SU-DHL-6 (cell line): ENCODE measurements at regions not wholly inside any gene's neighbourhood (a gene's known extent, or its start where the extent isn't known, plus 50 kb on each side); places are given as distances from the start of the nearest gene placed in this dataset.

ENCODE experiments used
- EZH2phosphoT487 ChIP-seq: fragments of 200-600 bp; sonication (generic), shearing (Covaris generic); conservative IDR thresholded peaks from 2 replicates; pipeline ENCODE4 v1.6.1; 2018; ENCODE audit warnings: mild to moderate bottlenecking, antibody characterized with exemption, low read length, moderate library complexity, mixed read lengths
- TF ChIP-seq, protein P1 (sequence below): fragments of 200-600 bp; sonication (generic); IDR thresholded peaks from one replicate; pipeline ENCODE4 v1.5.1; 2017; ENCODE audit warnings: antibody characterized with exemption, mild to moderate bottlenecking, low read length, moderate library complexity; ENCODE audit not compliant: insufficient read depth, poor library complexity, severe bottlenecking

DNA sequence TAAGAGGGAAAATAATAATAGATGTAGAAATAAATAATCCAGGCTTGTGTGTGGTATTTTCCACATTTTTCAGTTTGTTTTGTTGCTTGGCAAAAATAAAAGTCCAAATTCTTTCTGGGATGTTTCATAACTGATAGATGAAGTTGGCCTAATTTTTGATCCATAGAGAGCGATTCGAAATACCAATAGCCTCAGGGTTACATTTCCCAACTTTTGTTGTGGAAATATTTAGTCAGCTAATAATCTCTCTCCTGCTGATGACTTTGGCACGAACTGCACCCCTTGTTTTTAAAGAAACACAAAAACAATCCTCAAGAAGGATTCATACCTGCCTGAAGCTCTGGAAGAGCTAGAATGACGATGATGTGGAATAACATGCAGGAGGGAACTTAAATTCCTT is 483.2 kb downstream of the ADRA2A start:
- TF ChIP-seq, protein P1, sequence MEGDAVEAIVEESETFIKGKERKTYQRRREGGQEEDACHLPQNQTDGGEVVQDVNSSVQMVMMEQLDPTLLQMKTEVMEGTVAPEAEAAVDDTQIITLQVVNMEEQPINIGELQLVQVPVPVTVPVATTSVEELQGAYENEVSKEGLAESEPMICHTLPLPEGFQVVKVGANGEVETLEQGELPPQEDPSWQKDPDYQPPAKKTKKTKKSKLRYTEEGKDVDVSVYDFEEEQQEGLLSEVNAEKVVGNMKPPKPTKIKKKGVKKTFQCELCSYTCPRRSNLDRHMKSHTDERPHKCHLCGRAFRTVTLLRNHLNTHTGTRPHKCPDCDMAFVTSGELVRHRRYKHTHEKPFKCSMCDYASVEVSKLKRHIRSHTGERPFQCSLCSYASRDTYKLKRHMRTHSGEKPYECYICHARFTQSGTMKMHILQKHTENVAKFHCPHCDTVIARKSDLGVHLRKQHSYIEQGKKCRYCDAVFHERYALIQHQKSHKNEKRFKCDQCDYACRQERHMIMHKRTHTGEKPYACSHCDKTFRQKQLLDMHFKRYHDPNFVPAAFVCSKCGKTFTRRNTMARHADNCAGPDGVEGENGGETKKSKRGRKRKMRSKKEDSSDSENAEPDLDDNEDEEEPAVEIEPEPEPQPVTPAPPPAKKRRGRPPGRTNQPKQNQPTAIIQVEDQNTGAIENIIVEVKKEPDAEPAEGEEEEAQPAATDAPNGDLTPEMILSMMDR: no peak
- no peak for TF ChIP-seq EZH2phosphoT487
